GM21529 (cell line): ENCODE measurements at regions not wholly inside any gene's neighbourhood (a gene's known extent, or its start where the extent isn't known, plus 50 kb on each side); places are given as distances from the start of the nearest gene placed in this dataset.

Experiments
- ATAC-seq: cut with Tn5 transposase; IDR thresholded peaks from one replicate; pipeline ENCODE4 v1.9.1; 2021; ENCODE audit not compliant: unreplicated experiment

DNA sequence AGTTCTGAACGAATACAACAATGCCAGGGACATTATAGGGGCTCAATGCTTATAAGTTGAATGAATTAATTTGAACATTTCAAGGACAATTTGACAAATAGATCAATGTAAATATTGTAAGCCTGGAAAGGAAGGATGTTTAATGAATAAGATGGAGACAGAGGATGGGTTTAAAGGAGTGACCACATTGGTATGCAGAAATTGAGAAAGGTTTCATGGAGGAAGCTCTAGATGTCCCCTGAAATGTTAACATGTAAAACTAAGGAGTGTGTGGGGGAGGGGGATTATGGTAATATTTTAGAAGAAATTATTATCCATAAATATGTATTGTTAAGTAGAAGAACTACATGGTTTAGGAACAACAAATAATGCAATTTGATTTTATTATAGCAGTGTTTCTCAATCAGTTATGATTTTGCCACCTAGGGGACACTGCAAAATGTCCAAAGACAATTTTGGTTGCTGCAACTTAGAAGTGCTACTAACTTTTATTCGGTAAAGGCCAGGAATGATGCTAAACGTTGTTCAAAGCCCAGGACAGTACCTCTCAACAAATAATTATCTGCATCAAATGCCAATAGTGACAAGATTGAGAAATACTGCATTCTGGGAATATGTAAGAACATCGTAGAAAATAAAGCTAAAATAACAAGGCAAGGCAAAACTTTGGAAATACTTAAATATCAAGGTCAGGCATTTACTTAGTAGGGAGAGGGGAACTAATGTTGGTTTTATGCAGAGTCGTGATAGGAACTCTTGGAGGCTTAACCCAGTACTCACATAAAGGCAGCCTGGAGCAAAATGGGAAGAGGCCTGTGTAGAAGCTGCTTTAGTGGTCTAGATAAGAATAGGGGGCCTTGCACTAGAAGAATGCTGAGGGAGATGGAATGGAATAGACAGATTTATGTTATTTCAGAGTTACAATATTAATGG lies 686.9 kb upstream of the CITED2 start:
- no peak for ATAC-seq

GRCh38 chr6:140059947-140060346 lies 685.5 kb upstream of the CITED2 start:
- no peak for ATAC-seq

DNA sequence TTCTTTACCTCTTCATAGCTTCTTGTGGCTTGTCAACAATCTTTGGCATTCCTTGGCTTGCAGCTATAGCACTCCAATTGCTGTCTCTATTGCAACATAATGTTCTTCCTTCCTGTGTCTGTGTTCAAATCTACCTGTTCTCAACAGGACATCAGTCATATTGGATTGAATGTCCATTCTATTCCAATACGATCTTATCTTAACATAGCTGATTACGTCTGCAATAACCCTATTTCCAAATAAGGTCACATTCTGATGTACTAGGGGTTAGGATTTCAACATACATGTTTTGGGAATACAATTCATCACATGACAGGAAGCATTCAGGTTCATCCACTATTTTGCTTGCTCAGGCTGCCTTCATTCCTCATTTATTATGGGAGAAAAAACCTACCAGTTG lies 684.4 kb upstream of the CITED2 start:
- no peak for ATAC-seq

GRCh38 chr6:140052736-140053729 lies 678.6 kb upstream of the CITED2 start:
- no peak for ATAC-seq

DNA sequence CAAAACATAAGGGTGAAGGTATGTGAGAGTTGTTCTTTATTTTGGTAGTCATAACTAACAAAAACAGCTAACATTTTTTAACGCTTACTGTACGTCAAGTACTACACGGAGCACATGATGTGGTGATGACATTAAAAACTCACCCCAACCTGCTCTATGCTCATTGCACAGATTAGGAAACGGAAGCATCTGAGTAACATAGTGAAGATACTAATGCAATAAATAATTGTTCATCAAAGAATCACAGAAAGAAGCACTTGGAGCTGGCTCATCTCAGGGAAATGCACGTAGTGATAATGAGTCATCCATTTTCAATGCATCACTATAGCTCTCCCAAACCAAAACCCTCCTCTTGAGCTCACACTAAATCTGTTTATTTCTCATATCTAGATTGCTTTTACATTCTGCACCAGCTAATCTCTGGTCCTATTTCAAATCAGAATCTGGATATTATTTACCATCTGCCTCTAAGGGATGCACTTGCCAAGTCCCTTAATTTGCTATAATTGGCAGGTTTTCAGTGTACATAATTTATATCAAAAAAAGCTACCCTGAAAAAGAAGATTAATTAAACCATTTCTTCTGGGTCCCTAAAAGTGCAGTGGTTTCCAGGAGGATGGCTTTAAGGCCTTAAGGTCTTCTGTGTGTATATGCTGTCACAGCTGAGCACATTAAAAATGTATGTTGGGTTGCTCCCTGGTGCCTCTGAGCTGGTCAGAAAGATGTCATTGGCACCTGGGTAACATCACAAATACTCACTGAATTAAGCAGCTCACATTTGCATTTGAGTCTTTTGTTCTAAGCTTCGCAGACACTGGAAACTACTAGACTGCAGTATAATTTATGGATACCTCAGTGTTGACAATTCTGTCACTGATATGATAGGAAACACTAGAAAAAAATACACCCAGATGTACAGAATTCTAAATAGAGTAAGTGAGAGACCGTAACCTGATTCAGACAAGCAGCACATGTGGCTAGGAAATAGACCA lies 677.4 kb upstream of the CITED2 start:
- ATAC-seq: no peak

DNA sequence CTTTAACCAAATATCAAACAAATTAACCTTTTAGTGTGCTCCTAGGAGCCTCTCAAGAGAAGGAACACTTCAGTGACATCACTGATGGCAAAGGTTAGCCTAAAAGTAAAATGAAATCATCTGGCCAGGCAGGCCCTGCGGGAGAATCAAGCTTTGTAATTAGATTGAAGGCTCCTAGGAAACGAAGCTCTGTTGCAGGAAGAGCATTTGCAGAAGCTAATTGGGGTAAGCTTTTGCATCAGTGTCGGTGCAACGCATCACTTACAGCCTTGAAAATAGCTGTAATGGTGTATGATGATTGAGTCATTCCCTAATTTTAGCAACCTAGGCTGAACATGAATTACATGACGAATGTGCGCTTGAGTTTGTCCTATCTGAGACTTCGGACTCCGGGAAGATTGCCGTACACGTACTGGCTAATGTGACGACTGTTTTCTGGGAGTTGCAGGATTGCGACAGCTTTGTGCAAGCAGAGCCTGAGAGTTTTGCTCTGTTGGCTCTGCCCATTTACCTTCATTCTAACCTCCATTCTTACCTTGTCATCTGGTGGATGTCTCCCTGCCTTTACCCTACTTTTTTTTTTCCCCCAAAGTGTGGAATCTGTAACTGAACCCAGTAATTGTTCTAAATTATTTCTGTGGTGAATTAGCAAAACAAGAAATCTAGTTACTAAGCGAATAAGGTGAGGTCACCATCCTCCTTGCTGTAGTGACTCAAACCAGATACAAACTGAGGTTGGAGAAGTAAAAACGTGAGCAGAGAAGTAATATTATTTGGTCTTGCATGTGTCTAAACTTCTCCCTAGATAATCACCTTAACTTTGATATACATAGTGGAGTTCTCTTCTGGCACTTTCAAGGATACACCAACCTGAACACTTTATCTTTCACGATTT lies 675.9 kb upstream of the CITED2 start:
- no peak for ATAC-seq

DNA sequence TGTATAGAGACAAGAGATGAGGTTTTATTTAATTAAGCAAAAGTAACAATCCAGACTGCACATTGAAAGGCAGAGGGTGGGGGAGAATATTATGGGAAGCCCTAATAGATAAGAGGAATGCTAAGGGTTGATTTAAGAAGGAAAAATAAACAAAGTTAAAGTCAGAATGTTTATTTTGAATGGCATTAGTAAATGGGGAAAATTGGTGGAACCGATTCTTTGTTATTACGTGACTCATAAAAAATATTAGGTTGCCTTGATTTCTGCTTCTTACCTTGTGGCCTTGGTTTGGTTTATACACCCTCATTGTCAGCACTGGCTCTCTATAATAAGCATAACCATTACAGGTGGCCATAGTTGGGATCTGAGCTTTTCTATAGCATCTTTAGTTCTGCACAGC lies 674.8 kb upstream of the CITED2 start:
- ATAC-seq: no peak

DNA sequence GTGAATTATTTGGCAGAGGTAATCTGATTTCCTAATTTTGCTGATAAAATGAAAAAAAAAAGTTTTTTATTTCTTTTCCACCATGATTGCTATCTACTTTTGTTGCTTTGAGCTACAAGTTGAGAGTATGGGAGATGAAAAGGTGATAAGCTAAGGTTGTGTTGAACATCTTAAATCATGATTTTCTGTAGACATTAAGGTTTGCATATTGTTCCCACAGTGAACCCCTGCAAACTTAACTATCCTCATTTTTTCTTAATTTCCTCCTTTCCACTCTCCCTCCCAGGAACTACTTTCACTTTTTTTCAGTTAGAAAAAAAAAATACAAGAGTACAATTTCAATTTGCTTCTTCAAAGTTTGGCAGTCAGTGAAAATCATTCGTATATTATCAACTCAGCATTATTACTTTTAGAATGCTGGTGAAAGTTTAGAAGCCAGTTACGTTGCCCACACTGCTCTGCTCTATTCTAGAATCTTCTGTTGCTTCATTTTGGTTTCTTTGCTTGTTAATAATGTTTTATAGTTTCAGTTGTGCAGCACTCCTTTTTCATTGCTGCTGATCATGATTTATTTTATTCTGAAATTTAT lies 673.8 kb upstream of the CITED2 start:
- ATAC-seq: no peak

DNA sequence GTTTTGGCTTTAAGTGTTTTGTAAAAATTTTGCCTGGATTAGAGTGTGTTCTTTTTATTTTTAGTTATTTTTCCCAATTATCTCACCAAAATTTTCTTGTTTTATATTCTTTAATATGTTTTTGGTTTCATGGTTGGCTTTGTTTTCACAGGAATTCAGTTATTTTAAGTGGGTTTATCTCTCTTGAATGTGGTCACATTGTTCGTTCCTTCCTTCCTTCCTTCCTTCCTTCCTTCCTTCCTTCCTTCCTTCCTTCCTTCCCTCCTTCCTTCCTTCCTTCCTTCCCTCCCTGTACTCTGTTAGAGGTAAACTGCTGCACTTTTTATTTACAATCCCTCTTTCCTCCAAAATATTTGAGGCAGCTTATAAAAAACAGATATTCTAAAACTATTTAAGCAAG lies 672.9 kb upstream of the CITED2 start:
- ATAC-seq: no peak

DNA sequence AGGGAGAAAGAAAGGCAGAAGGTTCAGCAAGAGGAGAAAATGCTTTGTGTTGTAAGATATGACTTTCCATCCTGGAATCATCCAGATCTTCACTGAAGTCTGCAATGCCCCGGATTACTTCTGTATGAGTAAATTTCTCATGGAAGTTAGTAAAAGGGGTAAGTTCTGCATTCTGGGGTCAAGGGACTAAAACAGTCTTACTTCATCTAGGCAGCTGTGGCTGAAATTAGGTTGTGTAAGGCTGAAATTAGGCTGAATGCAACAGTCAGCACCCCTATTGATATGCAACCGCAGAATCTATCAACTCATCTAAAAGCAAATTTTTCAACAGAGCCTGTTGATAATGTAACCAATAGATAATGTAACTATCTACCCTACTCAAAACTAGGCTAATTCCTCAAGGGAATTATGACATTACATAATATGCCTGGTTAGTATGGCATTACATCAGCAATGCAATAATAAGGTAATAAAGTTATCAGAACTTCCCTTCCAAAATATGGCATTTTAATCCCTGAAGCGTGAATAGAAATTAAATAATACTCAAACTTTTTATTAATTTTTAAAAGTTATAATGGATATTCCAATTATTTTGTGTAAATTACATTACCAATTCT lies 671.7 kb upstream of the CITED2 start:
- no peak for ATAC-seq

GRCh38 chr6:140045116-140045515 lies 670.7 kb upstream of the CITED2 start:
- no peak for ATAC-seq

GRCh38 chr6:140044626-140045025 lies 670.2 kb upstream of the CITED2 start:
- ATAC-seq: no peak

GRCh38 chr6:140043762-140044378 lies 669.4 kb upstream of the CITED2 start:
- no peak for ATAC-seq

DNA sequence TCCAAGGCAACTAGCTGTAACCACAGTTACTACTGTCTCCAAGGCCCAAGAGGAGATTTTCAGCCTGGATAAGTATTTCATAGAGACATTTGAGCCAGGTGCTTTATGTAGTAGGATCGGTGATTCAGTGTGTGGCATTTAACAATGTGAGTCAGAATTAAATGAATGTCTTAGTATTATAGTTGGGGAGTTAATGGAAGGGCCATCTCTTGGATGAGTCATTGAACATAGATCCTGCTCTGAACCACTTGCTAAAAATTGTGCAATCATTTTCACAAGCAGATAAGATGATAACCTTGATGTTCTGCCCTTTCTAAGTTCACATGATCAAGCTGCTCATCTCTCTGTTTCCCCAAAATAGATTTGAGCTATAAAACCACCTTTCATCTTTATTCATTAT lies 668.9 kb upstream of the CITED2 start:
- ATAC-seq: no peak

DNA sequence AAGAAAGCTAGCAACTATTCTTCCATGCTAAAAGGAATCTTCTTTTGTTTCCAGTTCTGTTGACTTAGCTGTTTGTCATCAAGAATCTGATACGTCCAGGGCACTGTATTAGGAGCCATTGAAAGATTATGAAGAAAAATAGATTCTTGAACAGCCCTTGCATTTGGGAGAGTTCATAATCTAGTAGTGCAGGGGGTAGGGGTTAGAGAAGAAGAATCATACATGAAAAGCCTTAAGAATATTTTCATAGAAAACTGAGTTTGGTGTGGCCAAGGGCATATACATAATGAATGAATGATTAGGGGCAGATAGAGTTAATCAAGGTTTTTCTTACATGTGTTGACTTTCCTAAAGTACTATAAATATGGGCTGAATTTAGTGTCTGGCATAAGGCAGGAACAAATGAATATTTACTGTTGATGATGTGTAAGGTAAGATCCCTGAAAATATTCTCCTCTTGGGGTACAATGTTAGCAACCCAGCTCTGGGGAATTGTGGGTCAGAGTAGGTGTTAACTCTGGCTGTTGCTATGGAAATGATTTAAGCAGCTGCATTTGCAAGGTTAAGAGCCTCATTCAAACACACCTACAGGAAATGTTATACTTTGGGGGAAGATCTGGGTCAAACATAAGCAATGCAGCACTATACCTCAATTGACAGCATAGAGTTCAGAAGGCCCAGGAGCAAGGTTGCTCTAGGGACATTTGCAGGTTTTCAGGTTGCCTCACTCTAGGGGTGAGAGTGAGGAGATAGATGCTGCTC lies 667.3 kb upstream of the CITED2 start:
- no peak for ATAC-seq

- ATAC-seq: no peak
Measured at GRCh38 chr6:140041056-140041455, 666.6 kb upstream of the CITED2 start.

DNA sequence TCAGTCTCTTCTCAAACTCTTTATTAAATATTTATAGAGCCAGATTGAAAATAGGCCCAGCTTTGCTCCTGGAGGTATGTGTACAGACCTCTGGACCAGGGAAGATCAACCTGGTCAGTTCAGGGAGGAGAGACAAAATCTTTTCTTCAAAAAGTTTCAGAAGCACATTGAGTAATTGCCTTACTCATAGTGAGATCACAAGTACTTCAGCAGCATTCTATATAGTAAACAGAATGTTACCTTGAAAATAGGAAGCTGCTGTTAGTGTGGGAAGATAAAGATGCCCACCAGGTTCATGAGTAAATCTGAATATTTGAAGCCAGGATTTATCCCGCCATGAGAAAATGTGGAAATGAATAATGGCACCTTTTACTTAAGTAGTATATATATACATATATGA lies 665.9 kb upstream of the CITED2 start:
- ATAC-seq: no peak

DNA sequence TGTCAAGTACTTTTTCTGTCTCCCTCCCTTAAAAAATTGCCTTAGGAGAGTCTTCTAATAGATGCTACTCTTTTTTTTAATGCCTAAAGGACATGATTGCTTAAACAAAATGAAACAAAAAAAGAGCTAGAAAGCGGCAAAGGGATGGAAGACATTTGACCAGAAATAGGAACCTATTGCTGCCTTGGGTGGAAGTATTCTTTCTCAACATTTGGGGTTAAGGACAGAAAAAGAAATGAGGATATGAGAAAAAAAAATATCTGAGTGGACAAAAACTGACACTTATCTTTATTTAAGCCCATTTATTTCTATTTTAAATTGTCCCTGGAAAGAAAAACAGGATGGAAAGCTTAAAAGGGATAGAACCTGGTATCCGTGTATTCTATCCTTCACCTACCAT lies 664.9 kb upstream of the CITED2 start:
- no peak for ATAC-seq
